ENCODE measurements at regions not wholly inside any gene's neighbourhood (a gene's known extent, or its start where the extent isn't known, plus 50 kb on each side); places are given as distances from the start of the nearest gene placed in this dataset.
A peak's percentile ranks its signal among the peaks of the same experiment; 100 is the strongest.
"Not testable (repeated sequence)": the region's sequence is repeated elsewhere in the genome, so short reads cannot be mapped to it uniquely, and the experiment has no call there.

GRCh38 chr4:25981749-25982148 is 67.7 kb downstream of the SMIM20 start:
- DNase-seq: no peak

- no peak for DNase-seq
These were observed 68.9 kb downstream of the SMIM20 start for GRCh38 chr4:25982962-25983361.

- no peak for DNase-seq
These were observed 70.2 kb downstream of the SMIM20 start for GRCh38 chr4:25984266-25984665.

GRCh38 chr4:25984796-25985195 is 70.8 kb downstream of the SMIM20 start:
- DNase-seq: no peak

- DNase-seq: no peak
These were observed 72.8 kb downstream of the SMIM20 start for GRCh38 chr4:25986807-25987206.

GRCh38 chr4:25991340-25991739 is 77.3 kb downstream of the SMIM20 start:
- no peak for DNase-seq

GRCh38 chr4:25993395-25994185 is 79.6 kb downstream of the SMIM20 start:
- peak; percentile 64 for DNase-seq

- not testable (repeated sequence) for DNase-seq
These were observed 80.6 kb downstream of the SMIM20 start for GRCh38 chr4:25994577-25994976.

GRCh38 chr4:26000274-26000950 is 86.4 kb downstream of the SMIM20 start:
- no peak for DNase-seq

GRCh38 chr4:26001413-26001812 is 87.4 kb downstream of the SMIM20 start:
- DNase-seq: no peak

- DNase-seq: no peak
These were observed 87.8 kb downstream of the SMIM20 start for GRCh38 chr4:26001816-26002215.

GRCh38 chr4:26003056-26003455 is 89.0 kb downstream of the SMIM20 start:
- DNase-seq: no peak

GRCh38 chr4:26004290-26004689 is 90.3 kb downstream of the SMIM20 start:
- no peak for DNase-seq

- no peak for DNase-seq
These were observed 91.7 kb downstream of the SMIM20 start for GRCh38 chr4:26005764-26006163.

GRCh38 chr4:26008737-26009136 is 94.7 kb downstream of the SMIM20 start:
- DNase-seq: no peak

GRCh38 chr4:26009502-26009901 is 95.5 kb downstream of the SMIM20 start:
- DNase-seq: no peak

- DNase-seq: no peak
These were observed 96.3 kb downstream of the SMIM20 start for GRCh38 chr4:26010304-26010703.

- no peak for DNase-seq
These were observed 99.6 kb downstream of the SMIM20 start for GRCh38 chr4:26013629-26014028.

GRCh38 chr4:26015133-26015651 is 101.2 kb downstream of the SMIM20 start:
- DNase-seq: no peak

- no peak for DNase-seq
These were observed 101.9 kb downstream of the SMIM20 start for GRCh38 chr4:26015906-26016305.

GRCh38 chr4:26017531-26017930 is 103.5 kb downstream of the SMIM20 start:
- DNase-seq: no peak

GRCh38 chr4:26017961-26018700 is 104.1 kb downstream of the SMIM20 start:
- not testable (repeated sequence) for DNase-seq

- DNase-seq: peak; percentile 72
These were observed 106.2 kb downstream of the SMIM20 start for GRCh38 chr4:26020083-26020668.
